Pulmonary artery endothelial cell (primary cell): ENCODE measurements at regions not wholly inside any gene's neighbourhood (a gene's known extent, or its start where the extent isn't known, plus 50 kb on each side); places are given as distances from the start of the nearest gene placed in this dataset.
"Not testable (repeated sequence)": the region's sequence is repeated elsewhere in the genome, so short reads cannot be mapped to it uniquely, and the experiment has no call there.

Experiments used
- DNase-seq: peaks from one replicate; pipeline ENCODE4 v3.0.0-alpha.2; 2011; ENCODE audit warnings: low read depth, low spot score

GRCh38 chr16:66026211-66026610 is 340.3 kb upstream of the CDH5 start:
- no peak for DNase-seq

DNA sequence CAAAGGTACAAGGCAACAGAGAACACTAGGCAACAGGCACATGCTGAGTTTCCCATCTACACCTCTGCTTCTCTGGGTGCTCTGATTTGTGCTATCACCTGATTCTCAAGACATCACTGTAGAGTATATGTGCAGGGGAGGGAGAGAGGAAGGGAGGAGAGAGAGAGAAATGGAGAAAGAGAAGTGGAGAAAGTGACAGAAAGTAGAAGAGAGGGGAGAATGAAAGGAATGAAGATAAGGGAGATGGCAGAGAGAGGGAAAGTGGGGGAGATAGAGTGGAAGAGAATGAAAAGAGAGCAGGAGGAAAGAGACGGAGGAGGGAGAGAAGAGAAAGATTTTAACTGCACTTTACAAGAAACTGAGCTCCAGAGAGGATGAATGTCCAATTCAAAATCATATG is 340.7 kb upstream of the CDH5 start:
- DNase-seq = no peak

- not testable (repeated sequence) for DNase-seq
Observed at GRCh38 chr16:66024567-66024966, 341.9 kb upstream of the CDH5 start.

DNA sequence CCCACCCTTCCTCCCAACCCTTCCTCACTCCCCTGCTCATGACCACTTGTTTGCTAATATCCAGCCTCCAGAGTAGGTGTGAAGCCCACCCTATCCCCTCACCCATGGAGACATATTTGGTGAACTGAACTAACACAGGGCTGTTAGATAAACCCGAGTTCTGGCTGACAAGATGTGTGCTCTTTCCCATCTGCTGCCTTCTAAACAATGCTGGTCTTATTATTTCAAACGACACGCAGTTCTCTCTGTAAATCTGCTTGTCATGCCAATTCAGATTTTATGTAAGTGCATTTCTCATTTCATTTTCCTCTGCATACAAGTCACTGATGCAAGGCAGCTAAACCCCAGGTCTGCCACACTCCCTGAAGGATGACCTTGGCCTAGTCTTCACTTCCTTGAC is 343.0 kb upstream of the CDH5 start:
- DNase-seq = no peak

DNA sequence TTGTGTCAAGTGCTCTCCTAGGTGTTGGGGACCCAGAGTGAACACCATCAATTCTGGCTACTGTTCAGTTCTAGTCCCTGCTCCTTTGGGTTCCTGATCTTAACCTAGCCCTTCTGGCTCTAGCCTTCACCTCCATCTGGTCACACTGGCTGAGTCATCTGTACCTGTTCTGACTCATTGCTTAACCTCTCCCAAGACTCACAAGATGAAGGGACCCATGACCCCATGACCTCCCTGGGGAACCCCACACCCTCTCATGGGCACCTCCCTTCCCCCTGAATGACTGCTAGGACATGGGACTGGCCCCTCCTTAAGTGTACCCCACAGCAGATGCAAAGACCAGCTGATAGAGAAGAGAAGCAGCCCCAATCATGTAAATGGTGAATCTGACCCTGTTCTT is 345.8 kb upstream of the CDH5 start:
- no peak for DNase-seq

DNA sequence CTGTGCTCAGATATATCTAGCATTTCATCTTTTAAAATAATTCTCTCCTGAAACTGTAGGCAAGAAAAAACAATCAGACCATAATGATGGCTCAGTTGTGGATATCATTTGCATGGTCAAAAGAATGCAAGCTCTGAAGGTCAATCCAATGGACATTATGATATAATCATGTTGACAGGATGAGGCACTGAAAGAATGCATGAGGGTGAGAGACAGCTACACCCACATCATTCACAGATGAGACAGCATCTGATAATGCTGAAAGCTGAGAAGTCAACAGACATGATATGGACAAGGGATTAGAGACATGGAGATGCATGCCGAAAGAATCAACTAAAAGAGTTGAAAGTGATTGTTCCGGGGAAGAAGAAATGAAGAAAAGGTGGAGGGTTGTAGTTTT is 346.4 kb upstream of the CDH5 start:
- DNase-seq = no peak

DNA sequence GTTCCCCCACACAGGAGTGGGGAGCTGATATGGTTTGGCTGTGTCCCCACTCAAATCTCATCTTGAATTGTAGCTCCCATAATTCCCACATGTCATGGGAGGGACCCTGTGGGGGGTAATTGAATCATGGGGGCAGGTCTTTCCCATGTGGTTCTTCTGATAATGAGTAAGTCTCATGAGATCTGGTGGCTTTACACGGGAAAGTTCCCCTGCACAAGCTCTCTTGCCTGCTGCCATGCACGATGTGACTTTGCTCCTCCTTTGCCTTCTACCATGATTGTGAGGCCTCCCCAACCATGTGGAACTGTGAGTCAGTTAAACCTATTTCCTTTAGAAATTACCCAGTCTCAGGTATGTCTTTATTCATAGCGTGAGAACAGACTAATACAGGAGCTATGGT is 347.0 kb upstream of the CDH5 start:
- DNase-seq = not testable (repeated sequence)

DNA sequence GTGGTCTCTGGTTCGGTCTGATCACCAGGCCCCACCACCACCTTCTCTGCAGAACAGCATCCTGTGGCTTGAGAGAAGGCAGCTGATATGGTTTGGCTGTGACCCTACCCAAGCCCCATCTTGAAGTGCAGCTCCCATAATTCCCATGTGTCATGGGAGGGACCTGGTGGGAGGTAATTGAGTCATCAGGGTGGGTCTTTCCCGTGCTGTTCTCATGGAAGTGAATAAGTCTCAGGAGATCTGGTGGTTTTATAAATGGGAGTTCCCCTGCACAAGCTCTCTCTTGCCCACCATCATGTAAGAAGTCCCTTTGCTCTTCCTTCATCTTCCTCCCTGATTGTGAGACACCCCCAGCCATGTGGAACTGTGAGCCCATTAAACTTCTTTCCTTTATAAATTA is 352.3 kb upstream of the CDH5 start:
- DNase-seq = no peak

DNA sequence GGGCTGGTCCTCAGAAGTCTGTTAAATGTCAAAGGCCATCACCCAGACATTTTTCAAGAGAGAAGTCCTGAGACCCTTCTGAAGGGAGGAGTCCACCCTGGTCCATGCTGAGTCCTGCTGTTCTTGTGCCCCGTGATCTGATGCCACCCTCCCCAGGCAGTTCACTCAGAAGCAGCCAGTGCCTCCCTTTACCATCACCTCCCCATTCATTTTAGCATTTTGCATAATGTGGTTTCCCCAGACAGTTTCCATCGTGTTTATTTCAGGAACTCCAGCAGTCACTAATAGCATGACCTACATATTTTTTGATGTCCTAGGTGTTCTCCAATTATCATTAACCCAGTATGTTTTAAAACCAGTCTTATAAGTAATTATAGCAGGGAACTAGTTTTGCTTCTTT is 353.0 kb upstream of the CDH5 start:
- DNase-seq = no peak

- no peak for DNase-seq
Observed at GRCh38 chr16:66008136-66008535, 358.4 kb upstream of the CDH5 start.

DNA sequence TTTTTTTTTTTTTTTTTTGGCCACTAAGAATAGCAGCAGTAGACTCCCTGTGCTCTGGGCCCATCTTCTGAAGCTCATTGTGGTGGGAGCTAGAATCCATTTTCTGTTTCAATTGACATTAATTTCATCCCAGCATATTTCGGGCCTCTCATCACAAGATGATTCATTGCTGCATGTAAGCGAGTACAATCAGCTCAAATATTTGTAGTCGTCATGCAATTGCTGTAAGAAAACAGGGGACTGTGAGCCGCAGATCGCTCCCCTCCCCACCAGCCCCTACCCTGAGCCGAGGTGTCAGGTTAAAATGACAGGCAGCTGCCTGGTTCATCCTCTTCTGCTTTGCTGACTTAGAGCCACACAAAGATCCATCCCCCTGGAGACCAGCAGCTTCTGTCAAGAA is 358.8 kb upstream of the CDH5 start:
- DNase-seq = no peak

DNA sequence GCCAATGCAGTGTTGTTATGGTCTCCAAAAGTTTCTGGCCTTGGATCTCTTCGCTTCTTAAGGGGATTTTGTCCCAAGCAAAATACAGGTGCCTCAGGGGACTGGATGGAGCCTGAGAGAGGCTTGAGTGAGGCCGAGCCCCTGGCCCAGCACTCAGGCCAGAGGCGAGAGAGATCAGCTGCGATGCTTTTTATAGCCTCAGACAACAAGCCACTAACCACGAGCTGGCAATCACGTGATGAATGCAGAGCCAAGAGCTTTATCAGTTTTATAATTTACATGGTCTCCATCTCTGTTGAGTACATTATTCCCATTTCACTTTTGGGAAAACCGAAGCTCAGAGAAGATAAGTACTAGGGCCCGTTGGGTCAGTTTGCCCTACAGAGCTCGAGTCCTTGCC is 360.0 kb upstream of the CDH5 start:
- no peak for DNase-seq

DNA sequence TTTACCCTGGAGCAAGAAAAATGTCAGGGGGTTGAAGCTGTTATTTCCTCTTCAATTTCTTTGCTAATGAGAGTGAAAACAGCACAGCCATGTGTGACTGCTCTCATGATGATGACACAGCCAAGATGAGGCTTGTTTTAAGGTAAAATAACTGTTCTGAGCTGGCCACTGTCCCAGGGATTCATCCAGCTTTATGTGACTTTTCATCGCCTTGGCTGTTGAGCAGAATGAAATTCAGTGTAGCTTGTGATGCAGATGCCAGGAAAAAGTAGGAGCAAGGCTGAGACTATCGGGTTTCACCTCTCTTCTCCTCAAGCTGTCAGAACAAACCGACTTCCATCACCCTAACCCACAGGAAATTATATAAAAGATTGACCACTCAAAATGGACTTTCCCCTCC is 361.8 kb upstream of the CDH5 start:
- DNase-seq = no peak

DNA sequence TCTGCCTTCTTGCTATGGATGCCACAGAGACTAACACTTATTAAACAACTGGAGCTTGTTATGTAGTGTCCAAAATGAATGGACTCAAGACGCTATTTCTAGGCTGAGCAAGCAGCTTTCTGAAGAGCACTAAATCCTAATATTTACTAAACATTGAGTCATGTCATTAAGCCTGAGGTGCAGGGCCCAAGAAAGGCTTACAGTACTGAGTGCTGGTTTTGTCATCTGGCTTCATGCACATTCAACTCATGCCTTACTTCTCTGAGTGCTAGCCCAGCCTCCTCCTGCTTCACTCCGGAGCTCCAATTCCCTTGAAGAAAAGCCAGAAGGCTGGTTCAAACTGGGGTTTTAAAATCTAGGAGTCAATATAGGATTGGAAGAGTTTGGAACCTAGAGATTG is 363.3 kb upstream of the CDH5 start:
- DNase-seq = no peak

- DNase-seq = no peak
Observed at GRCh38 chr16:66002601-66003000, 363.9 kb upstream of the CDH5 start.

- no peak for DNase-seq
Observed at GRCh38 chr16:66001432-66001831, 365.1 kb upstream of the CDH5 start.

DNA sequence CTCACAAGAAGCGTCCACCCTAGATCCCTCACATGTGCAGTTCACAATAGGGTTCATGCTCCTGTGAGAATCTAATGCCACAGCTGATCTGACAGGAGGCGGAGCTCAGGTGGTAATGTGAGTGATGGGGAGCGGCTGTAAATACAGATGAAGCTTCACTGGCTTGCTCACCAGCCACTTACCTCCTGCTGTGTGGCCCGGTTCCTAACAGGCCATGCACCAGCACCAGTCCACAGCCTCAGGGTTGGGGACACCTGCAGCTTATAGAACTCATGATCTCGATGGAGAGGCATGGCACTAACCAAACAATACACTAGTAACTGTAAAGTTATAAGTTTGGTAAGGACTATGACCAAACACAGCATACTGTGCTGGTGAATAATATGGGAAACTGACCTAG is 368.0 kb upstream of the CDH5 start:
- DNase-seq = no peak

DNA sequence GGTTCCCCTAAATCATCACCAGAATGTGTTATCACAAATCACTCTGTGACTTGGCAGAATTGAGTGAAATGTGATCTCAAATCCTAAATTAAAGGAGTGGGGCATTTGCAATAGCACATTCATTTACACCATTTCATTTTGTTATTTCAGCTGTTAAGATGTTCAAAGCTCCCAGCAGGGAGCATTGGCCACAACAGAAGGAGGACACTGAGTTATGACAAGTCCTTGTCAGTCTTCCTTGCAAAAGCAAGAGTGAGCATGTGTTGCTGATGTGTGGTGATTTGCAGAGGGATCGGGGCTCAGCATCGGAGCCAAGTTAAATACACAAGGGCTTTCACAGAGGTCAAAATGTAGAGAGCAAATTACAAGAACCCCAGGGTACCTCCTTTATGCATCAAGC is 372.2 kb upstream of the CDH5 start:
- no peak for DNase-seq

DNA sequence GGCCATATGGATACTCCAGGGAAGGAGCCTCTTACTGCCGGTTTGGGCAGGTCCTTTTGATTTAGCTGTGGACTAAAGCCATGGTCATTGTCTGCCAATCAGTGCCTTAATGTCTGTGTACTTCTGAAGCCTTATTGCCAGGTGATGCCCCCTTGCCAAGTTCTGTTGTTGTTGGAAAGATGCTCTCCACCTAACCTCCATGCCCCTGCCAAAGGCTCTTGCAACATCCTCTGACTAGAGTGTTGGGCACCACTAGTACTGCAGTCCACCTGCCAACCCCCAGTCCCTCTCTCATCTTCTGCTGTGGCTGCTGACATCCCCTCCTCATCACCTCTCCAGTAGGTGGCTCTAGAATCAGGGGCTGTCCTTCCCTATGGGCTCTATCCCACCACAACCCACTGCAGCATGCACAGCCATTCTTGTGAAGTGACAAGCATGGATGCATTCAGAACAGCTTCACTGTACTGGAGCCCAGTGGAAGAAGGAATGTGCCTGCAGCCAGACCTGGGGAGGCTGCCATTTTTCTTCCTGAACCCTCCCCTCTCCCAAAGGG is 375.3 kb upstream of the CDH5 start:
- DNase-seq = no peak

- no peak for DNase-seq
Observed at GRCh38 chr16:65989861-65990604, 376.5 kb upstream of the CDH5 start.

- no peak for DNase-seq
Observed at GRCh38 chr16:65988024-65988595, 378.4 kb upstream of the CDH5 start.

DNA sequence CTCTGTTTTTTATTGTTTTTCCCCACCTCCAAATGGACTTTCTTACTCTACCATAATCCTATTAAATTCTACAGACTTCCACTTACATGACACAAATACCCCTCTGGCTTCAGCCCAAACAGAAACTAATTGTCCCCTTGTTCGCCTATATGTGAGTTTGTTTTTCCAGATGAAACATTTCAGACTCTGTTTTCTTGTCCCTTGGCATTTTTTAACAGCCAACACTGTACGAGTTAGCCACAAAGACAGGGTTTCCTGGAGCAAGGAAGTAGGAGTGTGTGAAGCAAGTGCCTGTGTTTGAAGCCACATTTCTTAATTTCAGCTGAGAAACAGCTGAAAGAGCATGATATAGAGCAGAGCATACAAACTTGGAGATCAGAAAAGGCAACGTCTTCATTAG is 382.2 kb upstream of the CDH5 start:
- DNase-seq = no peak

GRCh38 chr16:65981057-65981456 is 385.4 kb upstream of the CDH5 start:
- DNase-seq = no peak
